ENCODE measurements at regions not wholly inside any gene's neighbourhood (a gene's known extent, or its start where the extent isn't known, plus 50 kb on each side); places are given as distances from the start of the nearest gene placed in this dataset.

- DNase-seq = no peak
Measured at GRCh38 chr1:221892301-221892830, 150.5 kb upstream of the DUSP10 start.

GRCh38 chr1:221891708-221892107 is 149.8 kb upstream of the DUSP10 start:
- no peak for DNase-seq

- no peak for DNase-seq
Measured at GRCh38 chr1:221888801-221889200, 146.9 kb upstream of the DUSP10 start.

- DNase-seq = no peak
Measured at GRCh38 chr1:221888218-221888617, 146.3 kb upstream of the DUSP10 start.

GRCh38 chr1:221887758-221888157 is 145.9 kb upstream of the DUSP10 start:
- no peak for DNase-seq

- DNase-seq = no peak
Measured at GRCh38 chr1:221887415-221887746, 145.5 kb upstream of the DUSP10 start.

- DNase-seq = peak in 2 of 58 donors; percentile 7 to 13
Measured at GRCh38 chr1:221886743-221887414, 145.0 kb upstream of the DUSP10 start.

- no peak for DNase-seq
Measured at GRCh38 chr1:221886311-221886710, 144.4 kb upstream of the DUSP10 start.

- DNase-seq = no peak
Measured at GRCh38 chr1:221884821-221885220, 142.9 kb upstream of the DUSP10 start.

- DNase-seq = no peak
Measured at GRCh38 chr1:221881805-221882581, 140.1 kb upstream of the DUSP10 start.

- DNase-seq = no peak
Measured at GRCh38 chr1:221880182-221880581, 138.3 kb upstream of the DUSP10 start.

- no peak for DNase-seq
Measured at GRCh38 chr1:221878134-221878533, 136.2 kb upstream of the DUSP10 start.

GRCh38 chr1:221877311-221877710 is 135.4 kb upstream of the DUSP10 start:
- no peak for DNase-seq

GRCh38 chr1:221875004-221875330 is 133.1 kb upstream of the DUSP10 start:
- DNase-seq = no peak

GRCh38 chr1:221874285-221875003 is 132.6 kb upstream of the DUSP10 start:
- DNase-seq = no peak

GRCh38 chr1:221873673-221874072 is 131.8 kb upstream of the DUSP10 start:
- DNase-seq = no peak

- DNase-seq = no peak
Measured at GRCh38 chr1:221871056-221871455, 129.2 kb upstream of the DUSP10 start.

GRCh38 chr1:221869779-221870178 is 127.9 kb upstream of the DUSP10 start:
- DNase-seq = no peak

GRCh38 chr1:221868593-221869303 is 126.9 kb upstream of the DUSP10 start:
- no peak for DNase-seq

- DNase-seq = no peak
Measured at GRCh38 chr1:221867003-221867402, 125.1 kb upstream of the DUSP10 start.

GRCh38 chr1:221865808-221866207 is 123.9 kb upstream of the DUSP10 start:
- DNase-seq = no peak

GRCh38 chr1:221863635-221864034 is 121.7 kb upstream of the DUSP10 start:
- DNase-seq = no peak
